Fibroblast of lung (primary cell): ENCODE measurements at regions not wholly inside any gene's neighbourhood (a gene's known extent, or its start where the extent isn't known, plus 50 kb on each side); places are given as distances from the start of the nearest gene placed in this dataset.

Source experiments
- DNase-seq, 2 donors: peaks; one replicate each; pipeline versions ENCODE4 v3.0.0 to v3.0.0-alpha.2; 2010; ENCODE audit warnings: low read depth in 2 of 2
- H2AFZ ChIP-seq: 2 replicates; pipeline ENCODE4 v1.5.1; 2012; ENCODE audit warnings: low read length, control low read depth, inconsistent platforms
- H3K27ac ChIP-seq: 2 replicates; pipeline ENCODE4 v1.5.1; 2011; ENCODE audit warnings: low read length, control low read depth; ENCODE audit not compliant: insufficient read depth
- H3K27me3 ChIP-seq: 2 replicates; pipeline ENCODE4 v1.5.1; 2011; ENCODE audit warnings: mild to moderate bottlenecking, low read length; ENCODE audit not compliant: control insufficient read depth, insufficient read depth
- H3K36me3 ChIP-seq: 2 replicates; pipeline ENCODE4 v1.5.1; 2011; ENCODE audit warnings: low read length; ENCODE audit not compliant: control insufficient read depth, insufficient read depth
- H3K4me1 ChIP-seq: 2 replicates; pipeline ENCODE4 v1.5.1; 2011; ENCODE audit warnings: low read length; ENCODE audit not compliant: control insufficient read depth, insufficient read depth; ENCODE audit errors: extremely low read depth
- H3K4me2 ChIP-seq: 2 replicates; pipeline ENCODE4 v1.5.1; 2011; ENCODE audit warnings: low read length, control low read depth; ENCODE audit not compliant: insufficient read depth; ENCODE audit errors: extremely low read depth
- H3K4me3 ChIP-seq, 4 experiments: fragments of 200-600 bp in 1 of 4; sonication (generic) in 1 of 4; replicated peaks in 1 of 4; 2 replicates each; pipeline ENCODE4 v1.5.1; 2011 to 2016; ENCODE audit warnings: low read length in 4 of 4, low read depth in 3 of 4, mild to moderate bottlenecking in 3 of 4, control low read depth in 2 of 4, inconsistent platforms in 1 of 4, mixed read lengths in 1 of 4; ENCODE audit not compliant: insufficient read depth in 1 of 4; ENCODE audit errors: control extremely low read depth in 1 of 4
- H3K79me2 ChIP-seq: 2 replicates; pipeline ENCODE4 v1.5.1; 2012; ENCODE audit warnings: mild to moderate bottlenecking, low read length, inconsistent platforms; ENCODE audit not compliant: control insufficient read depth, insufficient read depth
- H3K9ac ChIP-seq: 2 replicates; pipeline ENCODE4 v1.5.1; 2011; ENCODE audit warnings: mild to moderate bottlenecking, low read length, control low read depth; ENCODE audit not compliant: insufficient read depth
- H3K9me3 ChIP-seq: 2 replicates; pipeline ENCODE4 v1.5.1; 2012; ENCODE audit warnings: low read depth, low read length; ENCODE audit not compliant: control insufficient read depth, insufficient read depth
- H4K20me1 ChIP-seq: 2 replicates; pipeline ENCODE4 v1.5.1; 2011; ENCODE audit warnings: low read length; ENCODE audit not compliant: control insufficient read depth, insufficient read depth; ENCODE audit errors: extremely low read depth
- CTCF ChIP-seq, 2 donors: IDR thresholded peaks in 1 of 2; conservative IDR thresholded peaks in 1 of 2; 1 replicate in 1 of 2; 2 replicates in 1 of 2; pipeline ENCODE4 v1.5.1; 2011 to 2012; ENCODE audit warnings: low read length in 2 of 2, control low read depth in 1 of 2, inconsistent platforms in 1 of 2, low read depth in 1 of 2, mild to moderate bottlenecking in 1 of 2
- EZH2 ChIP-seq: IDR thresholded peaks from 2 replicates; pipeline ENCODE4 v1.5.1; 2012; ENCODE audit warnings: low read length, control low read depth, mild to moderate bottlenecking; ENCODE audit errors: missing control alignments

DNA sequence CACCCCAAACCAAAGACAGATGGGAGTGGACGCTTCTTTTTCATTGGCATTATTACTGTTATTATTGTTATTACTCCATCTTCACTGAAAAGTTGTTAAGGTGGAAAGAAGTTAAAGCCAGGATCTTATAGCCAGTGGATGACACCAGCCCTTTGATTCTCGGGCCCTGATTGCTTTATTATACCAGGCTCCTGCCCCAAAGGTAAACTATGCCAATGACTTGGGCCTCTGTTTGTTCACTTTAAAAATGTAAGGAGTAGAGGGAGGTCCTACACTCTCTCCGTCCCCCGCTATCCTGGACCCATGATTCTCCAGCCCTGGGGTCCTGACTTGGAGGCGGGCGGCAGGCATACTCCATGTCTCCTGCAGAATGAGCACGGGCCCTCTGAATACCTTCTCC, 106.8 kb downstream of the TOMM20 start:
- Histone ChIP-seq H4K20me1 (no peaks in the 10 kb centered on the region), H3K27me3 (no peaks in the 10 kb centered on the region), H3K9ac (no peak overlapping the region), H2AFZ (no peak overlapping the region), H3K79me2 (no peaks in the 10 kb centered on the region), H3K36me3 (no peaks in the 10 kb centered on the region), H3K4me2 (no peak overlapping the region), H3K4me3 (no peak overlapping the region), H3K9me3 (no peaks in the 10 kb centered on the region), H3K4me1 (peaks cover 3% of the 10 kb centered on the region), H3K27ac (no peak overlapping the region)
- TF ChIP-seq EZH2 (no peak), CTCF (conservative IDR thresholded peaks at IDR 0.05 in 1 of 2, IDR thresholded peaks at IDR 0.05 in 1 of 2; ENCODE audit: low read depth in 1 of 2, low read length in 2 of 2) (no peak)
- no peak for DNase-seq

- no peaks in the 10 kb centered on the region for H3K79me2 ChIP-seq
- H3K4me1 ChIP-seq, result peaks cover 3% of the 10 kb centered on the region
- no peak overlapping the region for H3K27ac ChIP-seq
- H3K9me3 ChIP-seq, result no peaks in the 10 kb centered on the region
- TF ChIP-seq EZH2, result no peak
- no peak for TF ChIP-seq CTCF (conservative IDR thresholded peaks at IDR 0.05 in 1 of 2, IDR thresholded peaks at IDR 0.05 in 1 of 2; ENCODE audit: low read depth in 1 of 2, low read length in 2 of 2)
- H3K27me3 ChIP-seq, result no peaks in the 10 kb centered on the region
- no peak overlapping the region for H2AFZ ChIP-seq
- H3K4me2 ChIP-seq, result no peak overlapping the region
- H4K20me1 ChIP-seq, result no peaks in the 10 kb centered on the region
- DNase-seq, result no peak
- H3K9ac ChIP-seq, result no peak overlapping the region
- no peaks in the 10 kb centered on the region for H3K36me3 ChIP-seq
- no peak overlapping the region for H3K4me3 ChIP-seq
Observed at GRCh38 chr1:235021321-235021720, 107.3 kb downstream of the TOMM20 start.

DNA sequence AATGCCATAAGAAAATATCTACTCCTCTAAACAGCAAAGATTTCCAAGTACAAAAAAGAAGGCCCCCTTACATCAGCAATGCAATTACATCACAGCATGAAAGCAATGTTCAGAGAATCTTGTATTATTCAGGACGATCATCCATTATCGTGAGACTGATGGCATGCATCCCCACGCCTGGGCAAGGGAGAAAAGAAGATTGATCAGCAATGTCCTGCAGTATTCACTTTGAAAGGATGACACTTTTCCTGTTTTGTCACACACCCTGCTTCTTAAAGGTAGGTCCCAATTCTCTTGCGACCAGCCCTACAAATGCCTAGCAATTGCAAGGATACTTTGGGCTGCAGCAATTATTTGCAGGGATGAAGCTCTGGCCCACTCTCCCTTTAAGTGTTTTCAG, 108.7 kb downstream of the TOMM20 start:
- no peaks in the 10 kb centered on the region for H3K27me3 ChIP-seq
- TF ChIP-seq CTCF (conservative IDR thresholded peaks at IDR 0.05 in 1 of 2, IDR thresholded peaks at IDR 0.05 in 1 of 2; ENCODE audit: low read depth in 1 of 2, low read length in 2 of 2), result no peak
- no peaks in the 10 kb centered on the region for H3K79me2 ChIP-seq
- no peak for DNase-seq
- no peak overlapping the region for H3K27ac ChIP-seq
- no peaks in the 10 kb centered on the region for H3K36me3 ChIP-seq
- no peak overlapping the region for H2AFZ ChIP-seq
- no peak overlapping the region for H3K4me3 ChIP-seq
- no peaks in the 10 kb centered on the region for H3K9me3 ChIP-seq
- H3K9ac ChIP-seq, result no peak overlapping the region
- no peaks in the 10 kb centered on the region for H4K20me1 ChIP-seq
- peaks cover 3% of the 10 kb centered on the region for H3K4me1 ChIP-seq
- no peak overlapping the region for H3K4me2 ChIP-seq
